Naive thymus-derived CD4-positive, alpha-beta T cell (primary cell): ENCODE measurements at regions not wholly inside any gene's neighbourhood (a gene's known extent, or its start where the extent isn't known, plus 50 kb on each side); places are given as distances from the start of the nearest gene placed in this dataset.
"Not testable (repeated sequence)": the region's sequence is repeated elsewhere in the genome, so short reads cannot be mapped to it uniquely, and the experiment has no call there.

ENCODE experiments used
- ATAC-seq: fragments of 150-1000 bp; cut with Tn5 transposase; 2 replicates; pipeline ENCODE4 v1.10.0; 2021; ENCODE audit warnings: mild to moderate bottlenecking, moderate library complexity
- CTCF ChIA-PET: fragments of 350-600 bp; sonication (Branson Sonifier 250); formaldehyde crosslinking; loops from one replicate; lab custom pipeline; 2021; ENCODE audit warnings: antibody characterized with exemption; lab: Charles Lee
- POLR2A ChIA-PET: fragments of 350-600 bp; sonication (Branson Sonifier 250); formaldehyde crosslinking; loops from one replicate; lab custom pipeline; 2021; ENCODE audit warnings: antibody characterized with exemption, inconsistent platforms; lab: Charles Lee
- DNase-seq, 9 donors: peaks; one replicate each; pipeline versions ENCODE4 v3.0.0 to v3.0.0-alpha.2; 2020 to 2022; ENCODE audit warnings: mixed read lengths in 1 of 9
- H3K27ac ChIP-seq: one replicate; pipeline ENCODE4 v1.7.0; 2013; ENCODE audit warnings: mild to moderate bottlenecking, low read depth, low read length, moderate library complexity
- H3K27me3 ChIP-seq, 2 donors: one replicate each; pipeline ENCODE4 v1.7.0; 2013; ENCODE audit warnings: low read length in 2 of 2, mild to moderate bottlenecking in 2 of 2, moderate library complexity in 2 of 2; ENCODE audit not compliant: control insufficient read depth in 2 of 2, insufficient read depth in 2 of 2
- H3K36me3 ChIP-seq, 3 experiments: 1 replicate in 2 of 3; 2 replicates in 1 of 3; pipeline ENCODE4 v1.7.0; 2013; ENCODE audit warnings: low read length in 3 of 3, mild to moderate bottlenecking in 3 of 3, moderate library complexity in 1 of 3; ENCODE audit not compliant: insufficient read depth in 3 of 3, control insufficient read depth in 2 of 3
- H3K4me1 ChIP-seq, 2 donors: one replicate each; pipeline ENCODE4 v1.7.0; 2013; ENCODE audit warnings: low read length in 2 of 2, mild to moderate bottlenecking in 2 of 2, moderate library complexity in 1 of 2; ENCODE audit not compliant: control insufficient read depth in 2 of 2, insufficient read depth in 2 of 2
- H3K4me3 ChIP-seq: 2 replicates; pipeline ENCODE4 v1.7.0; 2013; ENCODE audit warnings: mild to moderate bottlenecking, low read length
- H3K9me3 ChIP-seq, 3 experiments: 1 replicate in 2 of 3; 2 replicates in 1 of 3; pipeline ENCODE4 v1.7.0; 2013; ENCODE audit warnings: low read length in 3 of 3; ENCODE audit not compliant: control insufficient read depth in 2 of 3
- H3K27ac Mint-ChIP-seq, 9 donors: one replicate each; pipeline ENCODE4 v1.8.0; 2020 to 2022; ENCODE audit warnings: mixed read lengths in 9 of 9, mild to moderate bottlenecking in 8 of 9, moderate library complexity in 5 of 9, inconsistent platforms in 2 of 9
- H3K27me3 Mint-ChIP-seq, 5 donors: one replicate each; pipeline ENCODE4 v1.8.0; 2021 to 2022; ENCODE audit warnings: mixed read lengths in 5 of 5, mild to moderate bottlenecking in 1 of 5
- H3K36me3 Mint-ChIP-seq, 5 donors: one replicate each; pipeline ENCODE4 v1.8.0; 2020 to 2022; ENCODE audit warnings: mixed read lengths in 5 of 5, mild to moderate bottlenecking in 3 of 5, inconsistent platforms in 1 of 5
- H3K4me1 Mint-ChIP-seq, 7 donors: one replicate each; pipeline ENCODE4 v1.8.0; 2020 to 2022; ENCODE audit warnings: mixed read lengths in 7 of 7, mild to moderate bottlenecking in 3 of 7, inconsistent platforms in 1 of 7
- H3K4me3 Mint-ChIP-seq, 10 donors: one replicate each; pipeline ENCODE4 v1.8.0; 2020 to 2022; ENCODE audit warnings: mild to moderate bottlenecking in 10 of 10, mixed read lengths in 10 of 10, moderate library complexity in 6 of 10, inconsistent platforms in 2 of 10
- H3K9me3 Mint-ChIP-seq, 11 donors: one replicate each; pipeline ENCODE4 v1.8.0; 2020 to 2022; ENCODE audit warnings: mixed read lengths in 11 of 11, mild to moderate bottlenecking in 4 of 11, inconsistent platforms in 1 of 11, moderate library complexity in 1 of 11
- intact Hi-C, 2 donors: fragments of 100-400 bp; cut with micrococcal nuclease; formaldehyde crosslinking; loops; one replicate each; pipeline ENCODE4 v1.15.1; 2023

DNA sequence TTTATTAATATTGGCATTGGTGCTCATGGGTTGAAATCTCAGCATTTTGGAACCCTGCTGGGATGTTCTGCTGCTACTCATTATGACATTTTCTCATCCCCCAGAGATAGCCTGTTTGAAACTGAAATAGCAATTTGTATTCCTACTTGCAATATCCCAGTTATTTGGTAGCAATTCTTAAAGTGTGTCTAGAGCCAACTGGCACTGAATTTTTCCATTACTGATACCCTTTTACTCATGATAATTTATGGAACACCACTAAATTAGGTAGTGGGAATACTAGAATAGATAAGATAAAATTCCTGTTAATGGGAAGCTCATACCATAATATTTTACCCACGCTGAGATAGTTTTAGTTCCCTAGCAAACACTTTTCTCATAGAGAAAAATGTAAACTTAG lies 309.3 kb downstream of the SV2B start:
- Mint-ChIP-seq H3K36me3 (peaks cover 0 to 7% (median 4%) of the 10 kb centered on the region in 5 donors), H3K4me3 (no peak overlapping the region), H3K27me3 (peaks cover 0 to 20% (median 0%) of the 10 kb centered on the region in 5 donors), H3K27ac (no peak overlapping the region), H3K4me1 (peaks cover 12 to 29% (median 23%) of the 10 kb centered on the region in 7 donors), H3K9me3 (peaks cover 0 to 10% (median 4%) of the 10 kb centered on the region in 11 donors)
- DNase-seq (no peak), ATAC-seq (no peak)
- Histone ChIP-seq H3K36me3 (no peaks in the 10 kb centered on the region), H3K27me3 (no peaks in the 10 kb centered on the region), H3K27ac (no peak overlapping the region), H3K4me1 (peaks cover 8 to 11% of the 10 kb centered on the region in 2 donors), H3K9me3 (no peaks in the 10 kb centered on the region), H3K4me3 (no peak overlapping the region)
- POLR2A ChIA-PET: no interaction called here
- CTCF ChIA-PET: no interaction called here
- intact Hi-C loops: loop anchor here in 1 of 2 donors (10.0 kb wide), 1 partner anchor 95 kb away; no protein-coding TSS in a partner anchor

DNA sequence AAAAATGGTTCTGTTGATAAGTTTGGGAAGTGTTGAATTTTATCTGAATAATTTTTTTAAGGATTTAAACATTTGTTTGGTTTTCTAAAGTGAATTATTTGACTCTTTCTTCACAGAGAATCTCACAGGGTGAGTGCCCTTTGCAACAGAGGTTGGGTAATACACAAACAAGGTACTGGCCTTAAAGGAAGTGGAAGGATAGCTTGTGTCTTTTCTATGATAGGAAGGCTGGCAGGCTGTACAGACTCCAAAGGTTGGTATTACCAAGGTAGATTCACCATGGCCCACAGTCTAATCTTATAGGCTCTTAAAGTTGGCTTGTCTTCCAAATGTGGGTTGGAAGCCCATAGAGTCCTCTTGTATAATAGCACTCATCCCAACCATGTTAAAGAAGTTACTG lies 311.5 kb downstream of the SV2B start:
- Mint-ChIP-seq H3K4me3 (no peak overlapping the region), H3K4me1 (peaks cover 12 to 29% (median 23%) of the 10 kb centered on the region in 7 donors), H3K27ac (no peak overlapping the region), H3K27me3 (peaks cover 0 to 33% (median 0%) of the 10 kb centered on the region in 5 donors), H3K36me3 (peaks cover 0 to 7% (median 5%) of the 10 kb centered on the region in 5 donors), H3K9me3 (peaks cover 0 to 11% (median 4%) of the 10 kb centered on the region in 11 donors)
- H3K27me3 ChIP-seq: no peaks in the 10 kb centered on the region
- ChIA-PET CTCF (no interaction called here), POLR2A (no interaction called here)
- ATAC-seq (no peak), DNase-seq (no peak)
- H3K9me3 ChIP-seq: no peaks in the 10 kb centered on the region
- H3K36me3 ChIP-seq: no peaks in the 10 kb centered on the region
- no peak overlapping the region for H3K27ac ChIP-seq
- H3K4me1 ChIP-seq: peaks cover 8 to 11% of the 10 kb centered on the region in 2 donors
- intact Hi-C loops: no loop called here
- H3K4me3 ChIP-seq: no peak overlapping the region

DNA sequence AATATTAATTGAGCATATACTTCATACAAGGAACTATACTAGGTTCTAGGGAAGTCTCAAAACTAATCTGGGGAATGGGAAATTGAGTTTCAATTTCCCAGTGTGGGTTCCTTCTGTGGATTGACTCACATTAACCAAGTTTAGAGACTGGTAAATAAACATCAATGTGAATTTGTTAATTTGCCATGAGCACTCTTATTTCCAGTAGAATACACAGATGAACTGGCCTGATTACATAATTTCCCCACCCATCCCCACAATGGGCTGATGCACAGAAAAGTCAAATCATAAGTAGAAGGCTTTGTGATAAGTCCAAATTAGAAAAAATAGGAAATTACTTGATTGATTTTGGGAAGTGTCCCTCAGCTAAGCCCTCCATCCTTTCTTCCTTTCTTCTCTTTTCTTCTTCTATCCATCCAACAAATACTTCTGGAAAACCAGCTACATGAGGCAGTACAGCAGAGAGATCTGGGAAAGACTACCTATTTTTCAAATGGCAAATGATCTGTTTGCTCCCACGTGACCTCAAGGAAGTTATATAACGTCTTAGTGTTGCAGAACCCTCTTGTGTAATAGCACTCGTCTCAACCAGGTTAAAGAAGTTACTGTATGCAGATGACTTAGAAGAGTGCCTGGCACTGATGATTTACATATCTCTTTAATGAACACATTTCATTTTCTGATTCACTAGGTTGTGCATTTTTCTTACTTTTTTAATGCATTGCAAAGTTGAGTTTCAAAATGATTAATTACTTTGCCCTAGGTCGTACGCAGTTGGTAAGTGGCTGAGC lies 312.3 kb downstream of the SV2B start:
- H3K4me1 ChIP-seq: peaks cover 3 to 7% of the 10 kb centered on the region in 2 donors
- Mint-ChIP-seq H3K36me3 (peaks cover 0 to 7% (median 5%) of the 10 kb centered on the region in 5 donors), H3K4me3 (no peak overlapping the region), H3K9me3 (peaks cover 0 to 11% (median 4%) of the 10 kb centered on the region in 11 donors), H3K4me1 (peaks cover 7 to 25% (median 18%) of the 10 kb centered on the region in 7 donors), H3K27me3 (peaks cover 0 to 40% (median 0%) of the 10 kb centered on the region in 5 donors), H3K27ac (no peak overlapping the region)
- no peaks in the 10 kb centered on the region for H3K9me3 ChIP-seq
- no peaks in the 10 kb centered on the region for H3K36me3 ChIP-seq
- DNase-seq: no peak
- H3K4me3 ChIP-seq: no peak overlapping the region
- intact Hi-C loops: no loop called here
- no peak overlapping the region for H3K27ac ChIP-seq
- no peak for ATAC-seq
- H3K27me3 ChIP-seq: no peaks in the 10 kb centered on the region
- POLR2A ChIA-PET: no interaction called here
- CTCF ChIA-PET: interaction anchor here (0.6 kb wide), 1 partner anchor 27 kb away, joined by 7 read pairs; no protein-coding TSS in a partner anchor

DNA sequence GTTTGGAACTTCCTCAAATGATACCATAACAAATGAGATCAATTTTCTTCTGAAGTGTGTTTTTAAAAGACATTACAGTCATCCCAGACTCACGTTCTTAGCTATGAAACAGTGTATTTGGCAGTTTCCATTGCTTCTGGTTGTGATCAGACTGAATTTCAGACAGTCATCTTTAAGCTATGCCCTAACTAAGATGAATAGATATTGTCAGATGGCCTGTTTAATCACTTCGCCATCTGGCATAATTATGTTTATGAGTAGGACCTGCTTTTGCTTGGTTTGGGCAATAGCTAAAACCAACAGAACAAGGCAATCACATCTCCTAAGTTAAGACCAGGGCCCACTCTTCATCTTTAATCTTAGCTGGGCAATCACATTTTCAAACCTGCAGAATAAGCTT lies 313.1 kb downstream of the SV2B start:
- Histone ChIP-seq H3K9me3 (no peaks in the 10 kb centered on the region), H3K4me1 (no peaks in the 10 kb centered on the region), H3K36me3 (no peaks in the 10 kb centered on the region), H3K27ac (no peak overlapping the region), H3K27me3 (no peaks in the 10 kb centered on the region), H3K4me3 (no peak overlapping the region)
- H3K36me3 Mint-ChIP-seq: peaks cover 0 to 7% (median 5%) of the 10 kb centered on the region in 5 donors
- no peak overlapping the region for H3K4me3 Mint-ChIP-seq
- no peak overlapping the region for H3K27ac Mint-ChIP-seq
- POLR2A ChIA-PET: no interaction called here
- DNase-seq (no peak), ATAC-seq (no peak)
- CTCF ChIA-PET: no interaction called here
- H3K27me3 Mint-ChIP-seq: peaks cover 0 to 41% (median 0%) of the 10 kb centered on the region in 5 donors
- H3K4me1 Mint-ChIP-seq: peaks cover 0 to 17% (median 10%) of the 10 kb centered on the region in 7 donors
- peaks cover 0 to 13% (median 4%) of the 10 kb centered on the region in 11 donors for H3K9me3 Mint-ChIP-seq
- intact Hi-C loops: no loop called here

DNA sequence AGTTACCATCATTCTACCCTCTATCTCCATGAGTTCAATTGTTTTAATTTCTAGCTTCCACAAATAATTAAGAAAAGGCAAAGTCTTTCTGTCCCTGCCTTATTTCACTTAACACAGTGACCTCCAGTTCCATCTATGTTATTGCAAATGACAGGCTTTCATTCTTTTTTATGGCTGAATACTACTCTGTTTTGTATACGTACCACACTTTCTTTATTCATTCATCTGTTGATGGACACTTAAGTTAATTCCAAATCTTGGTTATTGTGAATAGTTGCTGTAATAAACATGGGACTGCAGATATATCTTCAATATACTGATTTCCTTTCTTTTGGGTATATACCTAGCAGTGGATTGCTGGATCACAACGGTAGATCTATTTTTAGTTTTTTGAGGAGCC lies 314.1 kb downstream of the SV2B start:
- POLR2A ChIA-PET: no interaction called here
- Mint-ChIP-seq H3K36me3 (peaks cover 0 to 8% (median 5%) of the 10 kb centered on the region in 5 donors), H3K4me3 (no peak overlapping the region)

DNA sequence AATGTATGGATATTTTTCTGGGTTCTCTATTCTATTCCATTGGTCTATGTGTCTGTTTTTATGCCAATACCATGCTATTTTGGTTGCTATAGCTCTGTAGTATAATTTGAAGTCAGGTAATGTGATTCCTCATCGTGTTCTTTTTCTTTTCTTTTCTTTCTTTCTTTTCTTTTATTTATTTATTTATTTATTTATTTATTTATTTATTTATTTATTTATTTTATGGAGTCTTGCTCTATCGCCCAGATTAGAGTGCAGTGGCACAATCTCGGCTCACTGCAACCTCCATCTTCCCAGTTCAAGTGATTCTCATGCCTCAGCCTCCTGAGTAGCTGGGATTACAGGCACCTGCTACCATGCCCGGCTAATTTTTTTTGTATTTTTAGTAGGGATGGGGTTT lies 315.2 kb downstream of the SV2B start:
- Mint-ChIP-seq H3K4me1 (peaks cover 0 to 18% (median 9%) of the 10 kb centered on the region in 7 donors), H3K9me3 (peaks cover 0 to 19% (median 4%) of the 10 kb centered on the region in 11 donors), H3K27me3 (peaks cover 0 to 47% (median 0%) of the 10 kb centered on the region in 5 donors)
- H3K9me3 ChIP-seq, H3K27ac ChIP-seq, H3K27ac Mint-ChIP-seq, DNase-seq, CTCF ChIA-PET, H3K4me1 ChIP-seq, H3K36me3 ChIP-seq, H3K4me3 Mint-ChIP-seq, intact Hi-C loops, ATAC-seq, H3K36me3 Mint-ChIP-seq, H3K27me3 ChIP-seq, H3K4me3 ChIP-seq: not testable (repeated sequence)
- POLR2A ChIA-PET: interaction anchor here (0.6 kb wide), 1 partner anchor 12 kb away, joined by 3 read pairs; no protein-coding TSS in a partner anchor

More for the DNA sequence above, 314.1 kb downstream of the SV2B start:
- Histone ChIP-seq H3K27ac (no peak overlapping the region), H3K36me3 (no peaks in the 10 kb centered on the region), H3K27me3 (no peaks in the 10 kb centered on the region), H3K4me1 (no peaks in the 10 kb centered on the region), H3K9me3 (no peaks in the 10 kb centered on the region), H3K4me3 (no peak overlapping the region)
- Mint-ChIP-seq H3K4me1 (peaks cover 0 to 17% (median 9%) of the 10 kb centered on the region in 7 donors), H3K9me3 (peaks cover 0 to 19% (median 4%) of the 10 kb centered on the region in 11 donors), H3K27me3 (peaks cover 0 to 46% (median 0%) of the 10 kb centered on the region in 5 donors), H3K27ac (no peak overlapping the region)
- no peak for DNase-seq
- intact Hi-C loops: no loop called here
- ATAC-seq: no peak
- CTCF ChIA-PET: no interaction called here
